Fibroblast of the aortic adventitia (primary cell): ENCODE measurements at regions not wholly inside any gene's neighbourhood (a gene's known extent, or its start where the extent isn't known, plus 50 kb on each side); places are given as distances from the start of the nearest gene placed in this dataset.
"Not testable (repeated sequence)": the region's sequence is repeated elsewhere in the genome, so short reads cannot be mapped to it uniquely, and the experiment has no call there.

Experiments
- DNase-seq: peaks from one replicate; pipeline ENCODE4 v3.0.0-alpha.2; 2010; ENCODE audit warnings: low read depth
- H3K4me3 ChIP-seq: 2 replicates; pipeline ENCODE4 v1.5.1; 2011; ENCODE audit warnings: low read depth, mild to moderate bottlenecking, control low read depth, low read length, moderate library complexity
- TF ChIP-seq, protein P1 (sequence below): IDR thresholded peaks from 2 replicates; pipeline ENCODE4 v1.5.1; 2011; ENCODE audit warnings: mild to moderate bottlenecking, low read length, control low read depth, inconsistent platforms; ENCODE audit not compliant: insufficient read depth

- no peak overlapping the region for H3K4me3 ChIP-seq
- TF ChIP-seq, protein P1, sequence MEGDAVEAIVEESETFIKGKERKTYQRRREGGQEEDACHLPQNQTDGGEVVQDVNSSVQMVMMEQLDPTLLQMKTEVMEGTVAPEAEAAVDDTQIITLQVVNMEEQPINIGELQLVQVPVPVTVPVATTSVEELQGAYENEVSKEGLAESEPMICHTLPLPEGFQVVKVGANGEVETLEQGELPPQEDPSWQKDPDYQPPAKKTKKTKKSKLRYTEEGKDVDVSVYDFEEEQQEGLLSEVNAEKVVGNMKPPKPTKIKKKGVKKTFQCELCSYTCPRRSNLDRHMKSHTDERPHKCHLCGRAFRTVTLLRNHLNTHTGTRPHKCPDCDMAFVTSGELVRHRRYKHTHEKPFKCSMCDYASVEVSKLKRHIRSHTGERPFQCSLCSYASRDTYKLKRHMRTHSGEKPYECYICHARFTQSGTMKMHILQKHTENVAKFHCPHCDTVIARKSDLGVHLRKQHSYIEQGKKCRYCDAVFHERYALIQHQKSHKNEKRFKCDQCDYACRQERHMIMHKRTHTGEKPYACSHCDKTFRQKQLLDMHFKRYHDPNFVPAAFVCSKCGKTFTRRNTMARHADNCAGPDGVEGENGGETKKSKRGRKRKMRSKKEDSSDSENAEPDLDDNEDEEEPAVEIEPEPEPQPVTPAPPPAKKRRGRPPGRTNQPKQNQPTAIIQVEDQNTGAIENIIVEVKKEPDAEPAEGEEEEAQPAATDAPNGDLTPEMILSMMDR = no peak
- no peak for DNase-seq
Observed at GRCh38 chr14:101257551-101257950, 303.7 kb upstream of the DIO3 start.

GRCh38 chr14:101259748-101260147 lies 301.5 kb upstream of the DIO3 start:
- H3K4me3 ChIP-seq = no peak overlapping the region
- DNase-seq = no peak
- TF ChIP-seq, protein P1 = no peak

DNA sequence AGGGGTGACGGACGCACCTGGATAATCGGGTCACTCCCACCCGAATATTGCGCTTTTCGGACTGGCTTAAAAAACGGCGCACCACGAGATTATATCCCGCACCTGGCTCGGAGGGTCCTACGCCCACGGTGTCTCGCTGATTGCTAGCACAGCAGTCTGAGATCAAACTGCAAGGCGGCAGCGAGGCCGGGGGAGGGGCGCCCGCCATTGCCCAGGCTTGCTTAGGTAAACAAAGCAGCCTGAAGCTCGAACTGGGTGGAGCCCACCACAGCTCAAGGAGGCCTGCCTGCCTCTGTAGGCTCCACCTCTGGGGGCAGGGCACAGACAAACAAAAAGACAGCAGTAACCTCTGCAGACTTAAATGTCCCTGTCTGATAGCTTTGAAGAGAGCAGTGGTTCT lies 294.9 kb upstream of the DIO3 start:
- DNase-seq, H3K4me3 ChIP-seq: not testable (repeated sequence)

- TF ChIP-seq, protein P1 = no peak
- no peak overlapping the region for H3K4me3 ChIP-seq
- no peak for DNase-seq
Observed at GRCh38 chr14:101273091-101273490, 288.2 kb upstream of the DIO3 start.

DNA sequence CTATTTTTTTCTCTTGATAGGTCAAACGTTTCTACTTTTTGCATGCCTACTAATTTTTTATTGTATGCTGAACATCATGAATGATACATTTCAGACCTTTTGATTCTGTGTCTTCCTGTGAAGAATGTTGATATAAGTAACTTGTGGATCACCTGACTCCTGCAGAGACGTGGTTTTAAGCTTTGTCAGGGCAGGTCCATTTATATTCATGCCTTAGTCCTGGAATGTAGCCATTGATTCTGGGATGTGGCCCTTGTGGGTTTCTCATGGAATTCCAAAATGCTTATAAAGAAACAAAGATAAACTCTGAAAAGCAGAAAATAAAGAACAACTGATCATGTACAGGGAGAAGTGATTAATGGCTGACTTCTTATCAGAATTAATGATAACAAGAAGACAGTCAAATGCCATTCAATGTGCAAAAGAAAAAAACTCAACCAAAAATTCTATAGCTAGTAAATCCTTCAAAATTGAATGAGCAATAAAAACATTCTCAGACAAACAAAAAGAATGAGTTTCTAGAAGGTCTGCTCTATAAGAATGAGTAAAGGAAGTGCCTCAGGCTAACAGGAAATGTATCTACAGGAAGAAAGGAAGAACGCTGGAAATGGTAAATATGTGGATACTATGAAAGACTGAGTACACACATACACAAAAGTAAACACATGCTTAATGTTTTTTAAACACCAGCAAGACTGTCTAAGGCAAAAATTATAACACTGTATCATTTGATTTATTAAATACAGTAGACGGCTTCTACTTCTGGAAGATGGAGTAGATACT lies 284.8 kb upstream of the DIO3 start:
- no peak for DNase-seq
- TF ChIP-seq, protein P1 = no peak
- no peak overlapping the region for H3K4me3 ChIP-seq

DNA sequence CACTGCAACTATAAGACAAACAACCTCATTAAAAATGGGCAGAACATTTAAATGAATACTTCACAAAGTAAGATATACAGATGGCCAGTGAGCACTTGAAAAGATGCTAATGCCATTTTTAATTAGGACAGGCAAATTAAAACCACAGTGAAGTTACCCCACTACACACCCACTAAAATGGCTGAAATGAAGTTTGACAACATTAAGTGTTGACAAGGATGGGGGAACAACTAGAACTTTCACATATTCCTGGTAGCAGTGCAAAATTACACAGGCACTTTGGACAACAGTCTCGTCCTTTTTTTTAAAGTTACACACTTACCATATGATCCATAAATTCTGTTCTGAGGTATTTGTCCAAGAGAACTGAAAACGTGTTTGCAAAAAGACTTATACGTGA lies 278.9 kb upstream of the DIO3 start:
- TF ChIP-seq, protein P1 = no peak
- H3K4me3 ChIP-seq = no peak overlapping the region

GRCh38 chr14:101284711-101285110 lies 276.6 kb upstream of the DIO3 start:
- TF ChIP-seq, protein P1 = no peak
- no peak overlapping the region for H3K4me3 ChIP-seq
- DNase-seq = no peak

More for the DNA sequence above, 278.9 kb upstream of the DIO3 start:
- no peak for DNase-seq
